DOHH2 (cell line): ENCODE measurements at regions not wholly inside any gene's neighbourhood (a gene's known extent, or its start where the extent isn't known, plus 50 kb on each side); places are given as distances from the start of the nearest gene placed in this dataset.

ENCODE experiments used
- H3F3A ChIP-seq: fragments of 200-600 bp; sonication (generic), shearing (Covaris generic); 2 replicates; pipeline ENCODE4 v1.6.0; 2016; ENCODE audit warnings: antibody characterized with exemption, mild to moderate bottlenecking; ENCODE audit not compliant: control insufficient read depth, insufficient read depth
- H3K27ac ChIP-seq: fragments of 200-600 bp; sonication (generic); 2 replicates; pipeline ENCODE4 v1.5.1; 2014; ENCODE audit warnings: low read depth, mild to moderate bottlenecking, low read length, moderate library complexity
- H3K27me3 ChIP-seq: fragments of 200-600 bp; sonication (generic); 2 replicates; pipeline ENCODE4 v1.6.1; 2014; ENCODE audit warnings: mild to moderate bottlenecking, low read length, mixed read lengths; ENCODE audit not compliant: control insufficient read depth
- H3K36me3 ChIP-seq: fragments of 200-600 bp; sonication (generic); 2 replicates; pipeline ENCODE4 v1.6.1; 2014; ENCODE audit warnings: mild to moderate bottlenecking, low read length, moderate library complexity, mixed read lengths; ENCODE audit not compliant: control insufficient read depth
- H3K4me1 ChIP-seq: fragments of 200-600 bp; sonication (generic); 2 replicates; pipeline ENCODE4 v1.6.1; 2014; ENCODE audit warnings: mild to moderate bottlenecking, low read length, mixed read lengths; ENCODE audit not compliant: control insufficient read depth
- H3K4me2 ChIP-seq: fragments of 200-600 bp; sonication (generic); 2 replicates; pipeline ENCODE4 v1.6.0; 2014; ENCODE audit warnings: mild to moderate bottlenecking, low read length, moderate library complexity
- H3K4me3 ChIP-seq: fragments of 200-600 bp; sonication (generic); 2 replicates; pipeline ENCODE4 v1.5.1; 2014; ENCODE audit warnings: mild to moderate bottlenecking, low read length, mixed read lengths
- H3K79me2 ChIP-seq: fragments of 200-600 bp; sonication (generic); 2 replicates; pipeline ENCODE4 v1.6.1; 2014; ENCODE audit warnings: mild to moderate bottlenecking, low read length, mixed read lengths; ENCODE audit not compliant: control insufficient read depth
- H3K9me2 ChIP-seq: fragments of 200-600 bp; sonication (generic); replicated peaks from 2 replicates; pipeline ENCODE4 v1.6.1; 2014; ENCODE audit warnings: mild to moderate bottlenecking, low read length, mixed read lengths; ENCODE audit not compliant: control insufficient read depth
- H3K9me3 ChIP-seq: fragments of 200-600 bp; sonication (generic); 2 replicates; pipeline ENCODE4 v1.6.1; 2014; ENCODE audit warnings: antibody characterized with exemption, low read length, mixed read lengths; ENCODE audit not compliant: control insufficient read depth, insufficient read depth
- H4K20me1 ChIP-seq: fragments of 200-600 bp; sonication (generic); 2 replicates; pipeline ENCODE4 v1.6.0; 2014; ENCODE audit warnings: low read depth, mild to moderate bottlenecking, antibody characterized with exemption, low read length, moderate library complexity; ENCODE audit not compliant: control insufficient read depth, insufficient read depth
- CTCF ChIP-seq: fragments of 200-600 bp; sonication (generic); IDR thresholded peaks from one replicate; pipeline ENCODE4 v1.5.1; 2014; ENCODE audit warnings: antibody characterized with exemption, mild to moderate bottlenecking, low read depth, low read length; ENCODE audit not compliant: poor library complexity, severe bottlenecking
- EZH2phosphoT487 ChIP-seq: fragments of 200-600 bp; sonication (generic); IDR thresholded peaks from 2 replicates; pipeline ENCODE4 v1.6.1; 2017; ENCODE audit warnings: borderline replicate concordance, mild to moderate bottlenecking, antibody characterized with exemption, low read length, moderate library complexity, mixed read lengths

GRCh38 chr12:91381309-91381804 is 198.7 kb upstream of the DCN start:
- peak overlapping the region; percentile 27 for H3K4me3 ChIP-seq

GRCh38 chr12:91380631-91381030 is 198.0 kb upstream of the DCN start:
- Histone ChIP-seq H3K27me3 (0 out of 2 replicates have a peak, but pooled peaks cover 7% of the 10 kb centered on the region), H3F3A (no peaks in the 10 kb centered on the region), H3K36me3 (no peaks in the 10 kb centered on the region), H3K9me3 (no peaks in the 10 kb centered on the region), H3K9me2 (no peaks in the 10 kb centered on the region), H3K4me1 (peaks cover 9% of the 10 kb centered on the region; the same call in 1 of the 2 replicates), H3K4me2 (no peak overlapping the region), H3K27ac (no peak overlapping the region), H4K20me1 (no peaks in the 10 kb centered on the region), H3K4me3 (no peak overlapping the region), H3K79me2 (no peaks in the 10 kb centered on the region)
- TF ChIP-seq CTCF, result no peak
- TF ChIP-seq EZH2phosphoT487, result no peak

More at GRCh38 chr12:91381309-91381804, 198.7 kb upstream of the DCN start:
- no peaks in the 10 kb centered on the region for H3F3A ChIP-seq
- no peaks in the 10 kb centered on the region for H3K9me3 ChIP-seq
- H3K4me2 ChIP-seq, result peak overlapping the region; percentile 32
- TF ChIP-seq CTCF, result no peak
- no peak for TF ChIP-seq EZH2phosphoT487
- H3K79me2 ChIP-seq, result no peaks in the 10 kb centered on the region
- no peak overlapping the region for H3K27ac ChIP-seq
- H3K9me2 ChIP-seq, result no peaks in the 10 kb centered on the region
- peaks cover 9% of the 10 kb centered on the region; the same call in 1 of the 2 replicates for H3K4me1 ChIP-seq
- H3K36me3 ChIP-seq, result no peaks in the 10 kb centered on the region
- H4K20me1 ChIP-seq, result no peaks in the 10 kb centered on the region
- H3K27me3 ChIP-seq, result 0 out of 2 replicates have a peak, but pooled peaks cover 7% of the 10 kb centered on the region

GRCh38 chr12:91379051-91379775 is 196.6 kb upstream of the DCN start:
- Histone ChIP-seq H3K27ac (no peak overlapping the region), H3K4me1 (peaks cover 9% of the 10 kb centered on the region; the same call in 1 of the 2 replicates), H4K20me1 (no peaks in the 10 kb centered on the region), H3K27me3 (0 out of 2 replicates have a peak, but pooled peaks cover 7% of the 10 kb centered on the region), H3K4me3 (no peak overlapping the region), H3K36me3 (no peaks in the 10 kb centered on the region), H3K79me2 (no peaks in the 10 kb centered on the region), H3K9me2 (no peaks in the 10 kb centered on the region), H3K9me3 (no peaks in the 10 kb centered on the region), H3K4me2 (no peak overlapping the region), H3F3A (no peaks in the 10 kb centered on the region)
- no peak for TF ChIP-seq CTCF
- TF ChIP-seq EZH2phosphoT487, result no peak
